A549 (cell line): ENCODE measurements at regions not wholly inside any gene's neighbourhood (a gene's known extent, or its start where the extent isn't known, plus 50 kb on each side); places are given as distances from the start of the nearest gene placed in this dataset.
A peak's percentile ranks its signal among the peaks of the same experiment; 100 is the strongest.

ENCODE experiments used
- ATAC-seq, 2 experiments: fragments of 200-7000 bp in 1 of 2; fragments of >200 bp in 1 of 2; cut with Nextera tagmentation in 1 of 2; cut with Tn5 transposase in 1 of 2; 3 replicates each; pipeline versions ENCODE4 v1.8.0 to v1.9.1; 2018 to 2020; ENCODE audit warnings: mild to moderate bottlenecking in 1 of 2, moderate library complexity in 1 of 2
- CTCF ChIA-PET: fragments of 300-600 bp; sonication (Branson Sonifier 250); formaldehyde crosslinking; extraction: SDS; loops from one replicate; lab custom pipeline; 2021; ENCODE audit warnings: antibody characterized with exemption, inconsistent platforms; lab: Yijun Ruan, JAX
- POLR2A ChIA-PET: fragments of 350-600 bp; formaldehyde crosslinking; extraction: SDS; loops from one replicate; lab custom pipeline; 2021; ENCODE audit warnings: antibody characterized with exemption, inconsistent platforms; lab: Yijun Ruan, JAX
- DNase-seq, 2 experiments: peaks; one replicate each; pipeline versions ENCODE4 v3.0.0 to v3.0.0-alpha.2; 2011 to 2016; ENCODE audit warnings: low read depth in 1 of 2, low spot score in 1 of 2
- FAIRE-seq: peaks from 2 replicates; lab custom pipeline; 2011; peaks lifted over from hg19 to GRCh38; lab: Jason Lieb, UNC
- H3K27ac ChIP-seq, 2 experiments: fragments of >200 bp; sonication (Bioruptor Twin); formaldehyde crosslinking; 3 replicates each; pipeline ENCODE4 v1.5.1; 2016 to 2017
- H3K4me1 ChIP-seq: fragments of >200 bp; sonication (Bioruptor Twin); formaldehyde crosslinking; 3 replicates; pipeline ENCODE4 v1.6.1; 2016
- H3K4me2 ChIP-seq: fragments of >200 bp; sonication (Bioruptor Twin); formaldehyde crosslinking; 3 replicates; pipeline ENCODE4 v1.6.1; 2016
- H3K4me3 ChIP-seq: fragments of >200 bp; sonication (Bioruptor Twin); formaldehyde crosslinking; 3 replicates; pipeline ENCODE4 v1.5.1; 2016
- H3K9me3 ChIP-seq: fragments of >200 bp; sonication (Bioruptor Twin); formaldehyde crosslinking; 3 replicates; pipeline ENCODE4 v1.6.1; 2016
- CBX2 ChIP-seq: fragments of 200-600 bp; sonication (generic); IDR thresholded peaks from 2 replicates; pipeline ENCODE4 v1.6.1; 2016; ENCODE audit warnings: low read depth, mild to moderate bottlenecking, borderline replicate concordance
- CHD2 ChIP-seq: fragments of 150-350 bp; IDR thresholded peaks from 2 replicates; pipeline ENCODE4 v1.6.1; 2014; ENCODE audit warnings: low read length; ENCODE audit not compliant: partially characterized antibody
- CHD4 ChIP-seq: fragments of 200-600 bp; sonication (generic); IDR thresholded peaks from 2 replicates; pipeline ENCODE4 v1.6.1; 2016; ENCODE audit warnings: antibody characterized with exemption, mild to moderate bottlenecking, borderline replicate concordance
- E2F6 ChIP-seq: IDR thresholded peaks from 2 replicates; pipeline ENCODE4 v1.6.1; 2012; ENCODE audit warnings: low read depth, borderline replicate concordance
- EHF ChIP-seq: fragments of 250-450 bp; sonication (Bioruptor Pico); IDR thresholded peaks from 2 replicates; pipeline ENCODE4 v1.5.0; 2020; ENCODE audit warnings: mild to moderate bottlenecking
- EHMT2 ChIP-seq: fragments of 200-600 bp; sonication (generic); IDR thresholded peaks from 2 replicates; pipeline ENCODE4 v1.6.1; 2016; ENCODE audit warnings: antibody characterized with exemption, low read depth, mild to moderate bottlenecking, moderate library complexity
- ELK1 ChIP-seq: fragments of 150-350 bp; IDR thresholded peaks from 2 replicates; pipeline ENCODE4 v1.6.1; 2014; ENCODE audit warnings: low read depth, mild to moderate bottlenecking, low read length
- EP300 ChIP-seq, 2 experiments: fragments of >200 bp; sonication (Bioruptor Twin); formaldehyde crosslinking; IDR thresholded peaks; 2 replicates in 1 of 2; 3 replicates in 1 of 2; pipeline ENCODE4 v1.6.1; 2016 to 2017
- ESRRA ChIP-seq: fragments of 150-350 bp; IDR thresholded peaks from 2 replicates; pipeline ENCODE4 v1.6.1; 2014; ENCODE audit warnings: mild to moderate bottlenecking, low read length, borderline replicate concordance
- FOSL2 ChIP-seq, 2 experiments: fragments of 450-650 bp in 1 of 2; fragments of >200 bp in 1 of 2; sonication (Bioruptor Twin) in 1 of 2; formaldehyde crosslinking; IDR thresholded peaks; 2 replicates each; pipeline versions ENCODE4 v1.5.0 to v1.6.1; 2016 to 2020; ENCODE audit warnings: mild to moderate bottlenecking in 1 of 2, moderate library complexity in 1 of 2
- HES2 ChIP-seq: fragments of >200 bp; sonication (Bioruptor Twin); formaldehyde crosslinking; IDR thresholded peaks from 2 replicates; pipeline ENCODE4 v1.6.1; 2016
- HEYL ChIP-seq: fragments of 250-450 bp; sonication (Bioruptor Pico); IDR thresholded peaks from 2 replicates; pipeline ENCODE4 v1.8.0; 2021; ENCODE audit warnings: mild to moderate bottlenecking, moderate library complexity
- HMGXB4 ChIP-seq: fragments of 250-450 bp; sonication (Bioruptor Pico); IDR thresholded peaks from 2 replicates; pipeline ENCODE4 v1.5.0; 2021; ENCODE audit warnings: mild to moderate bottlenecking, moderate library complexity, borderline replicate concordance
- JUN ChIP-seq, 2 experiments: fragments of >200 bp; sonication (Bioruptor Twin); formaldehyde crosslinking; IDR thresholded peaks; 2 replicates in 1 of 2; 3 replicates in 1 of 2; pipeline ENCODE4 v1.6.1; 2016 to 2017
- KDM1A ChIP-seq: fragments of 200-600 bp; sonication (generic); IDR thresholded peaks from 2 replicates; pipeline ENCODE4 v1.6.1; 2016; ENCODE audit warnings: low read depth, mild to moderate bottlenecking
- KDM5A ChIP-seq: fragments of 200-600 bp; sonication (generic); IDR thresholded peaks from 2 replicates; pipeline ENCODE4 v1.6.1; 2016; ENCODE audit warnings: antibody characterized with exemption, mild to moderate bottlenecking
- MAZ ChIP-seq: fragments of 150-350 bp; IDR thresholded peaks from 2 replicates; pipeline ENCODE4 v1.6.1; 2014; ENCODE audit warnings: antibody characterized with exemption, low read depth, low read length, borderline replicate concordance
- MYC ChIP-seq: IDR thresholded peaks from 2 replicates; pipeline ENCODE4 v1.6.1; 2012; ENCODE audit warnings: mild to moderate bottlenecking, inconsistent platforms, low read length, improper control_type of control experiment, borderline replicate concordance
- NPAS2 ChIP-seq: fragments of 250-450 bp; sonication (Bioruptor Pico); IDR thresholded peaks from 2 replicates; pipeline ENCODE4 v1.8.0; 2022; ENCODE audit warnings: mild to moderate bottlenecking, moderate library complexity, borderline replicate concordance
- NR3C1 ChIP-seq: fragments of >200 bp; sonication (Bioruptor Twin); formaldehyde crosslinking; IDR thresholded peaks from 3 replicates; pipeline ENCODE4 v1.6.1; 2017
- PBX3 ChIP-seq: IDR thresholded peaks from 2 replicates; pipeline ENCODE4 v1.6.1; 2012
- PHF8 ChIP-seq: fragments of 200-600 bp; sonication (generic); IDR thresholded peaks from 2 replicates; pipeline ENCODE4 v1.6.1; 2016; ENCODE audit warnings: low read depth, mild to moderate bottlenecking, antibody characterized with exemption, moderate library complexity, borderline replicate concordance
- POLR2A ChIP-seq: IDR thresholded peaks from 2 replicates; pipeline ENCODE4 v1.6.1; 2012; ENCODE audit warnings: mild to moderate bottlenecking, low read length
- RCOR1 ChIP-seq: fragments of 150-350 bp; IDR thresholded peaks from 2 replicates; pipeline ENCODE4 v1.6.1; 2014; ENCODE audit warnings: antibody characterized with exemption, low read length, low read depth
- RFX5 ChIP-seq: fragments of 450-650 bp; IDR thresholded peaks from 2 replicates; pipeline ENCODE4 v1.7.1; 2014; ENCODE audit warnings: antibody characterized with exemption, mild to moderate bottlenecking, moderate library complexity
- RNF2 ChIP-seq: fragments of 200-600 bp; sonication (generic); IDR thresholded peaks from 2 replicates; pipeline ENCODE4 v1.6.1; 2016; ENCODE audit warnings: low read depth, mild to moderate bottlenecking, antibody characterized with exemption, moderate library complexity, borderline replicate concordance
- SMC3 ChIP-seq: fragments of >200 bp; sonication (Bioruptor Twin); formaldehyde crosslinking; IDR thresholded peaks from 3 replicates; pipeline ENCODE4 v1.6.1; 2018; ENCODE audit warnings: inconsistent platforms
- USF2 ChIP-seq: fragments of 450-650 bp; IDR thresholded peaks from 2 replicates; pipeline ENCODE4 v1.6.1; 2014; ENCODE audit warnings: antibody characterized with exemption
- ZC3H11A ChIP-seq: fragments of 450-650 bp; IDR thresholded peaks from 2 replicates; pipeline ENCODE4 v1.6.1; 2014; ENCODE audit warnings: antibody characterized with exemption, mild to moderate bottlenecking
- ZFP36 ChIP-seq: fragments of 450-650 bp; IDR thresholded peaks from 2 replicates; pipeline ENCODE4 v1.6.1; 2014; ENCODE audit warnings: borderline replicate concordance; ENCODE audit not compliant: partially characterized antibody
- ZSCAN20 ChIP-seq: fragments of 250-450 bp; sonication (Bioruptor Pico); IDR thresholded peaks from 2 replicates; pipeline ENCODE4 v1.8.0; 2022; ENCODE audit warnings: mild to moderate bottlenecking, moderate library complexity
- WGBS: methylation state at CpG from one replicate; pipeline ENCODE4 v1.1.6; 2017; ENCODE audit errors: missing lambda C conversion rate; 5-methylcytosine and 5-hydroxymethylcytosine counted together

- Histone ChIP-seq H3K9me3 (peaks cover 33% of the 10 kb centered on the region; the same call in 2 of the 3 replicates), H3K4me3 (no peak overlapping the region), H3K4me2 (no peak overlapping the region), H3K27ac (0 out of 6 replicates have a peak overlapping the region, but pooled peaks of 1 of the 2 experiments have one; percentile 19), H3K4me1 (no peaks in the 10 kb centered on the region)
- no peak for ATAC-seq
- FAIRE-seq, result no peak
- POLR2A ChIA-PET, result no interaction called here
- CTCF ChIA-PET, result no interaction called here
- no peak for DNase-seq
- 59% methylated on average over 1 of the region's 1 CpG for WGBS
- TF ChIP-seq EP300 (IDR thresholded peaks at IDR 0.05) (no peak), HEYL (no peak), NR3C1 (no peak), RCOR1 (no peak), EHF (CRISPR knock-in tag) (no peak), KDM1A (no peak), ELK1 (no peak), EHMT2 (no peak), PHF8 (no peak), USF2 (no peak), JUN (IDR thresholded peaks at IDR 0.05) (no peak), RFX5 (no peak), ZC3H11A (no peak), KDM5A (no peak), CHD4 (no peak), RNF2 (no peak), CBX2 (no peak)
Measured at GRCh38 chr12:87428701-87429277, 600.4 kb downstream of the C12orf50 start.

- no peak for DNase-seq
- 100% methylated on average over 1 of the region's 1 CpG for WGBS
- no peak for ATAC-seq
- Histone ChIP-seq H3K27ac (no peak overlapping the region), H3K9me3 (peaks cover 29% of the 10 kb centered on the region; the same call in 2 of the 3 replicates), H3K4me1 (no peaks in the 10 kb centered on the region), H3K4me2 (no peak overlapping the region), H3K4me3 (no peak overlapping the region)
- FAIRE-seq, result no peak
- CTCF ChIA-PET, result no interaction called here
- TF ChIP-seq HMGXB4, result no peak
- no peak for TF ChIP-seq MAZ
- no peak for TF ChIP-seq HES2
- TF ChIP-seq NPAS2, result no peak
- TF ChIP-seq ZSCAN20 (CRISPR knock-in tag), result no peak
- no peak for TF ChIP-seq MYC
- no peak for TF ChIP-seq E2F6
- TF ChIP-seq PBX3, result no peak
- no peak for TF ChIP-seq CBX2
- TF ChIP-seq ZFP36, result no peak
- TF ChIP-seq CHD2, result no peak
- TF ChIP-seq CHD4, result no peak
- TF ChIP-seq ESRRA, result no peak
- no peak for TF ChIP-seq POLR2A
- TF ChIP-seq FOSL2 (IDR thresholded peaks at IDR 0.05), result no peak
- no peak for TF ChIP-seq FOSL2 (CRISPR knock-in tag; IDR thresholded peaks at IDR 0.05)
- no peak for TF ChIP-seq SMC3
- POLR2A ChIA-PET, result no interaction called here
Measured at GRCh38 chr12:87427770-87428169, 601.4 kb downstream of the C12orf50 start.
